Mesodermal cell (in vitro differentiated cells): ENCODE measurements at regions not wholly inside any gene's neighbourhood (a gene's known extent, or its start where the extent isn't known, plus 50 kb on each side); places are given as distances from the start of the nearest gene placed in this dataset.
"Not testable (repeated sequence)": the region's sequence is repeated elsewhere in the genome, so short reads cannot be mapped to it uniquely, and the experiment has no call there.

Experiments used
- H3K27ac ChIP-seq: 2 replicates; pipeline ENCODE4 v1.7.0; 2013; ENCODE audit warnings: mild to moderate bottlenecking, low read depth, low read length, moderate library complexity; ENCODE audit not compliant: severe bottlenecking
- H3K36me3 ChIP-seq: 2 replicates; pipeline ENCODE4 v1.7.1; 2013; ENCODE audit warnings: mild to moderate bottlenecking, low read length, moderate library complexity; ENCODE audit not compliant: control insufficient read depth, insufficient read depth
- H3K4me1 ChIP-seq: one replicate; pipeline ENCODE4 v1.7.1; 2013; ENCODE audit warnings: mild to moderate bottlenecking, low read length; ENCODE audit not compliant: insufficient read depth, control insufficient read depth, poor library complexity, severe bottlenecking
- H3K4me3 ChIP-seq: 2 replicates; pipeline ENCODE4 v1.7.0; 2013; ENCODE audit warnings: low read length, control low read depth, mild to moderate bottlenecking; ENCODE audit not compliant: insufficient read depth, poor library complexity, severe bottlenecking; ENCODE audit errors: extremely low read depth
- H3K9me3 ChIP-seq: 2 replicates; pipeline ENCODE4 v1.7.1; 2013; ENCODE audit warnings: mild to moderate bottlenecking, low read length, moderate library complexity; ENCODE audit not compliant: control insufficient read depth
- WGBS, 2 experiments: methylation state at CpG; one replicate each; pipeline ENCODE4 v1.1.5; 2013; ENCODE audit warnings: missing lambda C conversion rate in 2 of 2; ENCODE audit not compliant: insufficient coverage in 2 of 2; 5-methylcytosine and 5-hydroxymethylcytosine counted together

DNA sequence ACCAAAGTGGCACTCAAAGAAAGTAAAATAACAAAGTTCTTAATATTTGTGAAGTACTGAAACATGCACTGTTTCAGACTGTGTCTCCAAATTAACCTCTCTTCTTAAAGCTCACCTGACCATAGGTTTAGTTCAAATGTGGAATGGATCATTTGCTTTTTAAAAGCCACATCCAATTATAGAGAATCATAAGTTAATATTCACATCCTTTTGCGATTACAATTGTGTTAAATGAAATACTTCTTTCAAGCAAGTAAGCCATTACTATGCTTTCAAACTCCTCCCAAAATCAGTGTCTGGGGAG, 95.3 kb upstream of the PTPN13 start:
- H3K36me3 ChIP-seq, result no peaks in the 10 kb centered on the region
- no peaks in the 10 kb centered on the region for H3K9me3 ChIP-seq
- no peak overlapping the region for H3K27ac ChIP-seq
- no peak overlapping the region for H3K4me3 ChIP-seq
- H3K4me1 ChIP-seq, result peaks cover 17% of the 10 kb centered on the region
- no CpG with 5 or more reads among the region's 1 CpG for WGBS, 2 experiments

DNA sequence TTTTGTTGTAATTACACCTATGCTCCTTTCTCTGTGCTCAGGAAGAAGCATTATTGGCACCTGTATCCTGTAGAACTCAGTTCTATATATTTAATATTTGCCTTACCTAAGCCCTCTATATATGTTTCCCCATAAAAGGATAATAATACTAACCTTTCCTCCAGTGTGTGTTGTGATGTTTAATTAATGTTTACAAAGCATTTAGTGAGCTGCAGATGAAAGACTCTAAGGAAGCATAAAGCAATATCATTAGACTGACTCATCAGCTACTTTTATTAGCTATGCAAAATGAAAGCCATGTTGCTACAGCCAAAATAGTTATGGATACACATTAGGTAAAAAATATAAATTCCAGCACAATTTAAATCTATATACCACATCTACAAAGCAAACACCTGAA, 93.6 kb upstream of the PTPN13 start:
- Histone ChIP-seq H3K4me3 (no peak overlapping the region), H3K4me1 (peaks cover 12% of the 10 kb centered on the region), H3K36me3 (no peaks in the 10 kb centered on the region), H3K27ac (no peak overlapping the region), H3K9me3 (no peaks in the 10 kb centered on the region)

DNA sequence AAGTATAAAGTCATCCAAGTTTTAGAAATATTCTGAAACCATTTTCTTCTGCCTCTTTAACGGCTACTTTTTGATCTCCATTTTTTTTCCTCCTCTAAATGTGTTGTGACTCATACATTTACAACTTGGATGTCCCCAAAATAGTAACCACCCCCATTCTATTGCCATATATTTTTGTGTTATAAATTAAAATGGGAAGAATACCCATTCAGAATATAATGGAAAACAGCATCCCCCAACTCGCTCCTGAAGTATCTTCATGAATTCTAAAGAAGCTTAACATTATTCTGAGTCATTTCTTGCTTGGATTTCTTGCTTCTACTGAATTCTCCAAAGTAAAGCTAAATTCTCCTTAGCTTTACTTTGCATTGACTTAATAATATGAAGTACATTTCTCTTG, 92.0 kb upstream of the PTPN13 start:
- H3K27ac ChIP-seq, result no peak overlapping the region
- peaks cover 11% of the 10 kb centered on the region for H3K4me1 ChIP-seq
- no peak overlapping the region for H3K4me3 ChIP-seq
- no peaks in the 10 kb centered on the region for H3K36me3 ChIP-seq
- H3K9me3 ChIP-seq, result no peaks in the 10 kb centered on the region
- WGBS, 2 experiments, result no CpG with 5 or more reads among the region's 2 CpGs

DNA sequence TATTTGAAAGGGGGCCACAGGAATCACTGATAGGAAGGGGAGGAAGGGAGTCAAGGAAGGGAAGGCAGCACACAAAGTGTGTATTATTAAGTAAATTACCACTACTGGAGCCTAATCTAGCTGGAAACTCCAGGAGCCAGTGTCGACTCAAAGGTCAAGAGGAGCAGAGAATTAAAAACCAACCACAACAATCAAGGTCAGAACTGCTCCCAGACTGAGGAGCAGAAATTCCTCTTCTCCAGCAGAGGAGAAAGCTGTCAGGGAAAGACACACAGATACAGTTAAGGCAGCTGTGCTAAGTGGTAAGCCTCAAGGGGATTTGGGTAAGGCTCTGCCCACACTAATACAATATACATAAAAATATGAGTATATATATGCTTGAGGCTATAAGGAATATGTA, 87.5 kb upstream of the PTPN13 start:
- H3K4me3 ChIP-seq, result no peak overlapping the region
- peak overlapping the region; percentile 31 for H3K27ac ChIP-seq
- no peaks in the 10 kb centered on the region for H3K9me3 ChIP-seq
- H3K36me3 ChIP-seq, result no peaks in the 10 kb centered on the region
- H3K4me1 ChIP-seq, result peaks cover 18% of the 10 kb centered on the region
- no CpG with 5 or more reads among the region's 1 CpG for WGBS, 2 experiments

DNA sequence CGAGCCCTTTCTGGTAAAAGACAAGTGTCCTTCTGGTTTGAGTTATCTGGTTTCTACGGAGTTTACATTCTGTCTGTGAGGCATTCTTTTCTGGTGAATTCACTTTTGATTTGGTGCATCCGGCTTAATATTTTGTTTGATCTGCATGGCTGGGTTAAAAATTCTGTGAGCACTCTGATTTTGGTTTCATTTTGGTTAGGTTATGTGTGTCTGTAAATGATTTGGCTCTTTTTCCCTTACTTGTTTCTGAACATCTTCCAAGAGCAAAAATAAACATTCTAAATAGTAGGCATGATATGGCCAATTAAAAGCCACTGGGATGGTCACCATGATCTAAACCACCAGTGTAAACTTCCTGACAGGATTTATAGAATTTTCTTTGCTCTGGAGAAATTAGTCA, 85.7 kb upstream of the PTPN13 start:
- no peaks in the 10 kb centered on the region for H3K36me3 ChIP-seq
- H3K4me3 ChIP-seq, result no peak overlapping the region
- 81 to 100% methylated on average over 2 to 3 of the region's 3 CpGs for WGBS, 2 experiments
- no peaks in the 10 kb centered on the region for H3K9me3 ChIP-seq
- no peak overlapping the region for H3K27ac ChIP-seq
- peaks cover 18% of the 10 kb centered on the region for H3K4me1 ChIP-seq

DNA sequence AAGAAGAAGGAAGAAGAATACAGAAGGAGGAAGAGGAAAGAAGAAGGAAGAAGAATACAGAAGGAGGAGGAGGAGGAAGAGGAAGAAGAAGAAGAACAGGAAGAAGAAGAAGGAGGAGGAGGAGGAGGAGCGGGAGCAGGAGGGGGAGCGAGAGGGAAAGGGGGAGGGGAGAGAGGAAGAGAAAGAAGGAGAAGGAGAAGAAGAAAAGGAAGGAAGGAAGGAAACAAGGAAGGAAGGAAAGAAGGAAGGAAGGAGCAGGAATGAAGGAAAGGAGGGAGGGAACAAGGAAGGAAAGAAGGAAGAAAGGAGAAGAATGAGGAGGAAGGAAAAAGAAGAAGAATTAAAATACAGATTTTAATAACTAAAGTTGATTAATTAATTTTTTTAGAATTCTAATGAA, 82.5 kb upstream of the PTPN13 start:
- peaks cover 14% of the 10 kb centered on the region for H3K4me1 ChIP-seq
- no peak overlapping the region for H3K4me3 ChIP-seq
- H3K9me3 ChIP-seq, result no peaks in the 10 kb centered on the region
- WGBS, 2 experiments, result 93 to 97% methylated on average over 2 of the region's 2 CpGs
- H3K27ac ChIP-seq, result no peak overlapping the region
- no peaks in the 10 kb centered on the region for H3K36me3 ChIP-seq

DNA sequence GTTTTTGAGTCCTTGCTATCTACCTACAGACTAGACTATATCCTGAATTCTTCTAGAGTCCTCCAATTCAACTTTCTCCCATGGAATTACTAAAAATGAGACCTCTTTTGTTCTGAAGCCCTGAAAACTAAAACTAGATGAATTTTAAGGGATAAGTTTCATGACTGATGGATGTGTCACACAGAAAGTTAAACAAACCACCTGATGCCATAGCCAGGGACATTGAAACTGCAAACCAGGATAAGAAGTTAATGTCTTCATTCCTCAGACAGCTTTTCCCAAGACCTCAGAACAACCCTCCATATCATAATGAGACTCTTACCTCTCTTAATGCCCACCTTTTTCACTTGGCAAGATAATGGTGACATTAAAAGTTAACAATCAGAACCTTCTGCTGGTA, 81.5 kb upstream of the PTPN13 start:
- Histone ChIP-seq H3K36me3 (no peaks in the 10 kb centered on the region), H3K4me1 (peaks cover 13% of the 10 kb centered on the region), H3K9me3 (no peaks in the 10 kb centered on the region), H3K27ac (no peak overlapping the region), H3K4me3 (no peak overlapping the region)

DNA sequence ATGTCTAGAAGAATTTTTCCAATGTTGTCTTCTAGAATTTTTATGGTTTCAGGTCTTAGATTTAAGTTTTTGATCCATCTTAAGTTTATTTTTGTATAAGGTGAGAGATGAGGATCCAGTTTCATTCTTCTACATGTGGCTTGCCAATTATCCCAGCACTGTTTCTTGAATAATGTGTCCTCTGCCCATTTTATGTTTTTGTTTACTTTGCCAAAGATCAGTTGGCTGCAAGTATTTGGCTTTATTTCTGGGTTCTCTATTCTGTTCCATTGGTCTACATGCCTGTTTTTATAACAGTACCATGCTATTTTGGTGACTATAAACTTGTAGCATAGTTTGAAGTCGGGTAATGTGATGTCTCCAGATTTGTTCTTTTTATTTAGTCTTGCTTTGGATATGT, 78.2 kb upstream of the PTPN13 start:
- not testable (repeated sequence) for H3K4me3 ChIP-seq, H3K9me3 ChIP-seq, H3K4me1 ChIP-seq, H3K27ac ChIP-seq, H3K36me3 ChIP-seq
- WGBS, 2 experiments, result 83% methylated on average over 1 of the region's 1 CpG; no CpG with 5 or more reads in 1 of the 2 experiments

DNA sequence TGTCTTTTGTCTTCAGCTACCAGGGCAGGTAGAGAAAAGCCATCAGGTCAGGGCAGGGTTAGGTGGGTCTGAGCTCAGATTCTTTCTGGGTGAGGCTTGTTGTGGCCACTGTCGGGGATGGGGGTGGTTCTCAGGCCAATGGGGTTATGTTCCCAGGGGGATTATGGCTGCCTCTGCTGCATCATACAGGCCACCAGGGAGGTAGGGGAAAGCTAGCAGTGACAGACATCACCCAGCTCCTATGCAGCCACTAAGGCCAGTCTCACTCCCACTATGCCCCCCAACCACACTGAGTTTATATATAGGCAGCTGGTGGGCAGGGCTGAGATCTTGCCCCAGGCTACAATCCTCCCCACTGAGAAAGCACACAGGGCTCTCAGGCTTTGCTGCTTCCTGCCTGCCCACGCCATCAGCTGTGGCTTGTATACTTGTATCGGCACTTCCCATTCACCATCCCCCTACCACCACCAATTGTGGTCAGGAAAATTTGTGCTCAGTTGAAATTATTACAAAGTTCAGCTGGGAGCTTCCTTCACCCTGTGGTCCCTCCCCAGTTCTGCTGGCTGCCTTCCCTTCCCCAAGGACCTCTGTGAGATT, 72.6 kb upstream of the PTPN13 start:
- Histone ChIP-seq H3K4me3 (no peak overlapping the region), H3K9me3 (no peaks in the 10 kb centered on the region), H3K27ac (no peak overlapping the region), H3K4me1 (no peaks in the 10 kb centered on the region), H3K36me3 (no peaks in the 10 kb centered on the region)
- 80 to 100% methylated on average over 1 of the region's 3 CpGs for WGBS, 2 experiments

DNA sequence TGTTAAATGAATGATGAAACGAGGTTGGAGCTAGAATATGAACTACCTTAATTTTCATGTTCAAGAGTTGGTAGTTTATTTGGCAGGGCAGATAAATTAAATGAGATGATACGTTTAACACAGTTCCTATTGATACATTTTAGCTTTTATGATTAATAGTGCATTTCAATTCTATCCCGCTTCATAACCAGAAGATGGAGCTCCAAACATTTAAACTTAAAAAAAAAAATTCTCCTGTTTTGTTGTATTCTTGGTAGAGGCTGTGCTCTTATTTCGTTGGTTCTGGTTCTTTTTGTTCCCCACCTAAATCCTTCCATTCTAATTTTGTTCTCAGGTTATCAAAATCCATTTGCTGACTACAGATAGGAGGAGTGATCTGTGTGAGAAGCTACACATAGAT, 71.8 kb upstream of the PTPN13 start:
- no peaks in the 10 kb centered on the region for H3K36me3 ChIP-seq
- H3K27ac ChIP-seq, result no peak overlapping the region
- H3K9me3 ChIP-seq, result no peaks in the 10 kb centered on the region
- no CpG with 5 or more reads among the region's 4 CpGs for WGBS, 2 experiments
- H3K4me3 ChIP-seq, result no peak overlapping the region
- no peaks in the 10 kb centered on the region for H3K4me1 ChIP-seq

DNA sequence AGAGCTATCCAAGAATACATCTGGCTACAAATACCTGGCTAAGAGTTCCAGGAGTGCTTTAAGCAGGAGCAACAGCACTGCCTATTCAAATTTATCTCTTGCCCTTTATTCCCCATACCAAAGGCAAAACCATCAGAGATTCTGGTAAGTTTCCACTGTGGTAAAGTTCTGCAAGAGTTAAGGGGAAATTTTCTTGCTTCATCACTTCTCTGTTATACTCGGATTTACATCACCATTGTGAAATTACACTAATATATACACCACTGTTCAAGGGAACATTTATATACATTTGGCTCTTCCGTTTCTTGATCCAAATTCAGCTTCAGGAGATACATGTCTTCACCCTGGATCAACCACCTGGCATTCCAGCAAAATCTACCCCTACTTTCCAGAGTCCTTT, 70.8 kb upstream of the PTPN13 start:
- Histone ChIP-seq H3K4me1 (no peaks in the 10 kb centered on the region), H3K36me3 (no peaks in the 10 kb centered on the region), H3K27ac (no peak overlapping the region), H3K9me3 (no peaks in the 10 kb centered on the region), H3K4me3 (no peak overlapping the region)
- WGBS, 2 experiments, result 78 to 91% methylated on average over 2 of the region's 2 CpGs

DNA sequence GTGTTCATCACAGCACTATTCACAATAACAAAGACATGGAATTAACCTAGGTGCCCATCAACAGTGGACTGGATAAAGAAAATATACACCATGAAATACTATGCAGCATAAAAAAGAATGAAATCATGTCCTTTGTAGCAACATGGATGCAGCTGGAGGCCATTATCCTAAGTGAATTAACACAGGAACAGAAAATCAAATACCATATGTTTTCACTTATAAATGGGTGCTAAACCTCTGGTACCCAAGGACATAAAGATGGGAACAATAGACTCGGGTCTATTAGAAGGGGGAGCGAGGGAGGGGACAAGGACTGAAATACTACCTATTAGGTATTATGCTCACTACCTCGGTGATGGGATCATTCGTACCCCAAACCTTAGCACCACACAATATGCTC, 66.4 kb upstream of the PTPN13 start:
- not testable (repeated sequence) for H3K27ac ChIP-seq, H3K4me1 ChIP-seq, H3K9me3 ChIP-seq, H3K36me3 ChIP-seq, H3K4me3 ChIP-seq
- no CpG with 5 or more reads among the region's 4 CpGs for WGBS, 2 experiments
